ENCODE measurements at regions not wholly inside any gene's neighbourhood (a gene's known extent, or its start where the extent isn't known, plus 50 kb on each side); places are given as distances from the start of the nearest gene placed in this dataset.

DNA sequence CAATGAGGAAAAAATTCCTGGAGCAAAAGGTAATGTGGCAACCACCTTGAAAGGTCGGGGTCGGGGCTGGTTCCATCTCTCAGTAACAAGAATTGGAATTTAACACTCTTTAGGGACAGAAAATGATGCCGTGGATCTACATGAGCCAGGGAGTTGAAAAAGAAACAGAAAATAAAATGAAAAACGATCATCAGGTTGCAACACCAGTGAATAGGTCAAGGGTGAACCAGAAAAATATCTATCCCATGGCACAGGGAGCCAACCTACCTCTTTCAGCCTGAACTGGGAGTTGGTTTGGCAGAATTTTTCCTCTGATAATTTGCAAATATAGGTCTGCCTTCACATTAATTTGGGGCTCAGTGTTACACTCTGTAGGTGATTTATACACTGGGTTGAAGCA lies 93.7 kb downstream of the C4orf33 start:
- Histone ChIP-seq H2AFZ (ENCODE audit: insufficient read depth, low read depth, low read length, poor library complexity, severe bottlenecking) (no peak overlapping the region), H3K36me3 (replicated peaks in 1 of 2; ENCODE audit: control insufficient read depth in 1 of 2, insufficient read depth in 2 of 2, low read length in 2 of 2) (no peaks in the 10 kb centered on the region), H3K27me3 (ENCODE audit: control insufficient read depth in 2 of 2, insufficient read depth in 2 of 2, low read length in 2 of 2) (peaks cover 0 to 2% of the 10 kb centered on the region in 2 donors), H3K4me1 (ENCODE audit: control insufficient read depth in 1 of 2, insufficient read depth in 2 of 2, low read length in 2 of 2) (no peaks in the 10 kb centered on the region), H3K9me3 (replicated peaks in 1 of 2; ENCODE audit: control insufficient read depth in 1 of 2, insufficient read depth in 1 of 2, low read length in 2 of 2) (no peaks in the 10 kb centered on the region), H3K4me3 (replicated peaks in 1 of 3; ENCODE audit: low read depth in 2 of 3, low read length in 3 of 3) (no peak overlapping the region), H3K4me2 (replicated peaks; ENCODE audit: extremely low read depth, low read length, poor library complexity, severe bottlenecking) (no peak overlapping the region), H3K9ac (ENCODE audit: insufficient read depth, low read length, poor library complexity, severe bottlenecking) (no peak overlapping the region), H3K27ac (ENCODE audit: low read depth in 1 of 2, low read length in 2 of 2) (no peak overlapping the region), H3K79me2 (ENCODE audit: insufficient read depth, low read length) (no peaks in the 10 kb centered on the region), H4K20me1 (ENCODE audit: insufficient read depth, low read length) (no peaks in the 10 kb centered on the region)
- intact Hi-C loops (cut with micrococcal nuclease): no loop called here
- WGBS (ENCODE audit: insufficient coverage): no CpG with 5 or more reads among the region's 4 CpGs
- H3K4me1 Mint-ChIP-seq: no peaks in the 10 kb centered on the region
- H3K9me3 Mint-ChIP-seq: peaks cover 0 to 6% (median 2%) of the 10 kb centered on the region in 7 donors
- no peak for DNase-seq
- TF ChIP-seq CTCF (IDR thresholded peaks at IDR 0.05): no peak
- H3K27ac Mint-ChIP-seq: no peak overlapping the region
- H3K36me3 Mint-ChIP-seq: no peaks in the 10 kb centered on the region
- peaks cover 0 to 3% (median 1%) of the 10 kb centered on the region in 3 donors for H3K27me3 Mint-ChIP-seq (ENCODE audit: low read depth in 3 of 3)
- H3K4me3 Mint-ChIP-seq: no peak overlapping the region

DNA sequence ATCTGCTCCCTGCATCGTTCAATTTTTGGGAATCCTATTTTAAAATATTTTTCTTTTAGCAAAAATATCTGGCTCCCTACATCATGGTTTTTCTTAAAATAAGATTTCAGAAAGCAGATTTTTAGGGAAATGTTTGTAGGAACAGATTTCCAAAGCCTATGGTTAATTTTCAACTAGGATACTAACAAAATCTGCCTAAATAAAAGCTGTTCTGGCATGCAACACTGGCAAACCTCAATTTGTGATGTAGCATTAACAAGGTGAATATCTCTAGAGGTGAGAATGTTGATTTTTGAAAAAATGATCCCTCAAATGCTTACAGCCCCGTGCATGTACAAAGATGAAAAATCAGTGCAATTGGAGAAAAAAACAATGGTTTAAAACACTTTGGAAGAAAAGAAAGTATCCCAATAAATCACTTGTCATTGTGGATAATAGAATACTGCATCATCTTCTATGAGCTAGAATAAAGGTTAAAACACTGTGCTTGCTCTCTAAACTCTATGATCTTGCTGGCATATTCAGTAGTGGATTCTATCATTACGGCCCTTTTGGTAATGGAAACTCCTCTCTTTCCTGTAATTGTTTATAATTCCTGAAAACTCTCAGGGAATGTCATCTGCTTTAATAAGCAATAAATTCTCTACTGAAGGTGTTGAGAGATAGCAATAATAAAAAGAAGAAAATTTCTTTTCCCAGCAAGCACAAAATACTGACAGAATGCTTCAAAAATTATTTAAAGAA lies 97.6 kb downstream of the C4orf33 start:
- H3K27me3 Mint-ChIP-seq (ENCODE audit: low read depth in 3 of 3): peaks cover 0 to 9% (median 1%) of the 10 kb centered on the region in 3 donors
- H3K4me3 Mint-ChIP-seq: no peak overlapping the region

More for the DNA sequence above, 97.6 kb downstream of the C4orf33 start:
- no peaks in the 10 kb centered on the region for H3K36me3 Mint-ChIP-seq
- no peak overlapping the region for H3K27ac Mint-ChIP-seq
- no peak for DNase-seq
- peaks cover 0 to 5% (median 2%) of the 10 kb centered on the region in 7 donors for H3K9me3 Mint-ChIP-seq
- H3K79me2 ChIP-seq (ENCODE audit: insufficient read depth, low read length): no peaks in the 10 kb centered on the region
- no peak overlapping the region for H3K4me2 ChIP-seq (replicated peaks; ENCODE audit: extremely low read depth, low read length, poor library complexity, severe bottlenecking)
- H3K4me1 Mint-ChIP-seq: no peaks in the 10 kb centered on the region
- H3K27ac ChIP-seq (ENCODE audit: low read depth in 1 of 2, low read length in 2 of 2): no peak overlapping the region
- TF ChIP-seq CTCF (IDR thresholded peaks at IDR 0.05): no peak
- H3K27me3 ChIP-seq (ENCODE audit: control insufficient read depth in 2 of 2, insufficient read depth in 2 of 2, low read length in 2 of 2): peaks cover 0 to 2% of the 10 kb centered on the region in 2 donors
- no peak overlapping the region for H3K9ac ChIP-seq (ENCODE audit: insufficient read depth, low read length, poor library complexity, severe bottlenecking)
- H4K20me1 ChIP-seq (ENCODE audit: insufficient read depth, low read length): no peaks in the 10 kb centered on the region
- intact Hi-C loops (cut with micrococcal nuclease): no loop called here
- H3K4me1 ChIP-seq (ENCODE audit: control insufficient read depth in 1 of 2, insufficient read depth in 2 of 2, low read length in 2 of 2): no peaks in the 10 kb centered on the region
- H3K9me3 ChIP-seq (replicated peaks in 1 of 2; ENCODE audit: control insufficient read depth in 1 of 2, insufficient read depth in 1 of 2, low read length in 2 of 2): no peaks in the 10 kb centered on the region
- H3K4me3 ChIP-seq (replicated peaks in 1 of 3; ENCODE audit: low read depth in 2 of 3, low read length in 3 of 3): no peak overlapping the region
- H2AFZ ChIP-seq (ENCODE audit: insufficient read depth, low read depth, low read length, poor library complexity, severe bottlenecking): no peak overlapping the region
- H3K36me3 ChIP-seq (replicated peaks in 1 of 2; ENCODE audit: control insufficient read depth in 1 of 2, insufficient read depth in 2 of 2, low read length in 2 of 2): no peaks in the 10 kb centered on the region
- WGBS (ENCODE audit: insufficient coverage): no CpG with 5 or more reads among the region's 3 CpGs
